GM12891 (cell line): ENCODE measurements at regions not wholly inside any gene's neighbourhood (a gene's known extent, or its start where the extent isn't known, plus 50 kb on each side); places are given as distances from the start of the nearest gene placed in this dataset.

ENCODE experiments used
- PAX5 ChIP-seq: IDR thresholded peaks from 2 replicates; pipeline ENCODE4 v1.6.1; 2011; ENCODE audit warnings: low read length, moderate library complexity, mild to moderate bottlenecking; ENCODE audit not compliant: insufficient read depth, severe bottlenecking
- POLR2A ChIP-seq: IDR thresholded peaks from 2 replicates; pipeline ENCODE4 v1.6.1; 2011; ENCODE audit warnings: low read depth, low read length, control low read depth
- POLR2AphosphoS5 ChIP-seq: IDR thresholded peaks from 2 replicates; pipeline ENCODE4 v1.6.1; 2011; ENCODE audit warnings: low read depth, low read length, control low read depth
- SPI1 ChIP-seq: IDR thresholded peaks from 2 replicates; pipeline ENCODE4 v1.6.1; 2011; ENCODE audit warnings: low read depth, low read length, control low read depth
- TAF1 ChIP-seq: IDR thresholded peaks from 2 replicates; pipeline ENCODE4 v1.6.1; 2011; ENCODE audit warnings: low read depth, low read length, control low read depth

- TF ChIP-seq POLR2A = no peak
- TF ChIP-seq POLR2AphosphoS5 = no peak
- no peak for TF ChIP-seq TAF1
- no peak for TF ChIP-seq PAX5
- no peak for TF ChIP-seq SPI1
Observed at GRCh38 chr11:79940974-79941735, 500.3 kb upstream of the TENM4 start.
